Psoas muscle (tissue), 7 donors: ENCODE measurements at regions not wholly inside any gene's neighbourhood (a gene's known extent, or its start where the extent isn't known, plus 50 kb on each side); places are given as distances from the start of the nearest gene placed in this dataset.

Source experiments
- ATAC-seq, 4 donors: fragments of 200-7000 bp; cut with Tn5 transposase; one replicate each; pipeline ENCODE4 v1.9.1; 2020; ENCODE audit warnings: moderate library complexity in 3 of 4, mild to moderate bottlenecking in 2 of 4
- DNase-seq, 2 donors: peaks; one replicate each; pipeline ENCODE4 v3.0.0-alpha.2; 2020
- H3K27ac ChIP-seq: fragments of 200-600 bp; one replicate; pipeline ENCODE4 v1.8.0; 2022
- H3K27me3 ChIP-seq, 3 donors: fragments of 200-600 bp in 1 of 3; one replicate each; pipeline versions ENCODE4 v1.6.1 to v1.8.0; 2013 to 2022; ENCODE audit warnings: low read length in 2 of 3, mild to moderate bottlenecking in 2 of 3, moderate library complexity in 1 of 3; ENCODE audit not compliant: insufficient read depth in 3 of 3
- H3K36me3 ChIP-seq, 2 donors: fragments of 200-600 bp in 1 of 2; one replicate each; pipeline versions ENCODE4 v1.6.1 to v1.8.0; 2013 to 2022; ENCODE audit warnings: low read depth in 1 of 2, mild to moderate bottlenecking in 1 of 2, moderate library complexity in 1 of 2; ENCODE audit not compliant: insufficient read depth in 1 of 2
- H3K4me1 ChIP-seq: fragments of 200-600 bp; one replicate; pipeline ENCODE4 v1.8.0; 2022
- H3K4me3 ChIP-seq: fragments of 200-600 bp; one replicate; pipeline ENCODE4 v1.8.0; 2022; ENCODE audit warnings: mild to moderate bottlenecking
- H3K9me3 ChIP-seq: fragments of 200-600 bp; one replicate; pipeline ENCODE4 v1.8.0; 2022
- CTCF ChIP-seq: fragments of 200-600 bp; IDR thresholded peaks from one replicate; pipeline ENCODE4 v1.8.0; 2022; ENCODE audit warnings: antibody characterized with exemption
- WGBS, 3 donors: extraction: QIAGEN DNeasy Blood & Tissue Kit; methylation state at CpG; one replicate each; pipeline versions ENCODE4 v1.1.6 to v1.1.7; 2013; 5-methylcytosine and 5-hydroxymethylcytosine counted together
- intact Hi-C, 2 donors: fragments of 100-400 bp; cut with DNase I; formaldehyde crosslinking; loops; one replicate each; pipeline versions ENCODE4 v1.11.0 to v1.14.2; 2022
- donor health status: healthy with polysubstance abuse.
- donor health status: DM: no; HTN: no; CAD: no; lungs with moderate emphysema.
- donor health status: Bipolar disorder and iron deficiency.
- donor health status: healthy.
- donor health status: DM: yes; HTN: yes; CAD: no.
- donor health status: DM: no; HTN: no; CAD: no.
- donor health status: DM: yes; HTN: yes; CAD: no.

DNA sequence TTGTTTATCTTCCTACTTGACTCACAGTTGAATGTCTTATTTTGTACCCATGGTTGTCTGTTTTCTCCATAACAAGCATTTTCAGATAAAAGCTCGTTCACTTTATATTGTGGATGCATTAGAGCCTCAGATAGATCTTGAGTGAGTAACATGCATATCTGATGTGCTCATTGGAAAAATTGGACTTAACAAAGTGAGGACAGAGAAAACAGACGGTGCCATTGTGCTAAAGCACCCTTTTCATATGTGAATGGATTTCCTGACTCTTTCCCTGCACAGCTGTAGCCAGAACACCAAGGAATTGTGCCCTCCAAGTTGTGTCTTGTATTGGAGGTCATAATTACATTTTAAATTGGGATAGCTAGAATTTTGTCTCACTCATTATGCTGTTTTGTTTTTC is 325.8 kb upstream of the MEF2C start:
- Histone ChIP-seq H3K4me3 (no peak overlapping the region), H3K4me1 (peaks cover 13% of the 10 kb centered on the region), H3K9me3 (no peaks in the 10 kb centered on the region), H3K27ac (no peak overlapping the region), H3K27me3 (no peaks in the 10 kb centered on the region), H3K36me3 (no peaks in the 10 kb centered on the region)
- intact Hi-C loops: no loop called here
- no peak for TF ChIP-seq CTCF
- WGBS, 3 donors: 57 to 73% (median 72%) methylated on average over 2 of the region's 2 CpGs
- no peak for ATAC-seq
- DNase-seq: no peak

DNA sequence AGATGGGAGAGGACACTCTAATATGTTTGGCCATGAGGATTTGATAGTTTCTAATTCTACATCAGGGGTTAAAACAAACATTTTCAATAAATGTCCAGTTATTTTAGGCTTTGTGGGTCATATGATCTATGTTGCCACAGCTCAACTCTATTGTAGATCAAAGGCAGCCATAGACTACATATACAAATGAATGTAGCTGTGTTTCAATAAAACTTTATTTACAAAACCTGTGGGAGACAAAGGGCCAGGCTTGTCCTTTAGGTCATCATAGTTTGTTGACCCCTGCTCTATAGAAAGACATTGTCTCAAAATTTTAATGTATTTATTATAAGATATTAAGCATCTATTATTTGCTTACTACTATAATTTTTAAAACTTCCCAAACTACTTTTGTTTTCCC is 325.4 kb upstream of the MEF2C start:
- H3K27me3 ChIP-seq: no peaks in the 10 kb centered on the region
- no peaks in the 10 kb centered on the region for H3K36me3 ChIP-seq
- no peak overlapping the region for H3K27ac ChIP-seq
- no peaks in the 10 kb centered on the region for H3K9me3 ChIP-seq
- DNase-seq: no peak
- intact Hi-C loops: no loop called here
- H3K4me3 ChIP-seq: no peak overlapping the region
- H3K4me1 ChIP-seq: peaks cover 9% of the 10 kb centered on the region
- no peak for TF ChIP-seq CTCF
- no peak for ATAC-seq

DNA sequence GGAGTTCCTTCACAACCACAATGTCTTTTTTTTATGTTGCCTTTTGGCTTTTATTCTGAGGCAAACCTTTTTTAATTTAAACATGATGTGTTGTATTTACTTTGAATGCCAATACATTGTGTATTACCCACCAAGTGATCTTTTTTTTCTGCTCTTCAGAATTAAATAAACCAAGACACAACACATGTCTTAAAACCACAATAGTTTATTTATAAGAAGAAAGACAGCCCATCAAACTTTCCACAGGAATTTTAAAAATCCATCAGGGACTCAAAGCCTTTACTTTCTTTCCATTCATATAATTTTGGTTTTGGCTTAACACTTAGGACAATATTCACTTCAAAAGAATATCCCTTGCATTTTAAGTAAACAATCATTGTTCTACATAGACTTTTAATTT is 321.8 kb upstream of the MEF2C start:
- no peak overlapping the region for H3K27ac ChIP-seq
- H3K36me3 ChIP-seq: no peaks in the 10 kb centered on the region
- peaks cover 4% of the 10 kb centered on the region for H3K9me3 ChIP-seq
- DNase-seq (no peak), ATAC-seq (no peak)
- no peaks in the 10 kb centered on the region for H3K4me1 ChIP-seq
- no peaks in the 10 kb centered on the region for H3K27me3 ChIP-seq
- no peak for TF ChIP-seq CTCF
- intact Hi-C loops: no loop called here
- H3K4me3 ChIP-seq: no peak overlapping the region

DNA sequence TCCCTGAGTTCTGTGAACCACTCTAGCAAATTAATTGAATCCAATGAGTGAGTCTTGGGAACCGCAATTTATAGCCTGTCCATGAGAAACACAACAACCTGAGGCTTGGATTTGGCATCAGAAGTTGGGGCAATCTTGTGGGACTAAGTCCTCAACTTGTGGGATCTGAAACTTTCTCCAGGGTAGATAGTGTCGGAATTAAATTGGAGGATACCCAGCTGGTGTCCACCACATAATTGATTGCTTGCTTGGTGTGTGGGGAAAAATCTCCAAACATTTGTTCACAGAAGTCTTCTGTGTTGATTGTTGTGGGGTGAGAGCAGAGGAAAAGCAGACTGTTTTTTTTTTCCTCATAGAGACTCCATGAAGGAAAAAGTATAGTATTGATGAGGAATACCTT is 320.6 kb upstream of the MEF2C start:
- H3K4me1 ChIP-seq: no peaks in the 10 kb centered on the region
- H3K27ac ChIP-seq: no peak overlapping the region
- DNase-seq (no peak), ATAC-seq (no peak)
- no peak for TF ChIP-seq CTCF
- H3K36me3 ChIP-seq: no peaks in the 10 kb centered on the region
- H3K4me3 ChIP-seq: no peak overlapping the region
- H3K9me3 ChIP-seq: peaks cover 15% of the 10 kb centered on the region
- H3K27me3 ChIP-seq: no peaks in the 10 kb centered on the region
- intact Hi-C loops: no loop called here
- WGBS, 3 donors: 79 to 91% (median 83%) methylated on average over 2 of the region's 2 CpGs

DNA sequence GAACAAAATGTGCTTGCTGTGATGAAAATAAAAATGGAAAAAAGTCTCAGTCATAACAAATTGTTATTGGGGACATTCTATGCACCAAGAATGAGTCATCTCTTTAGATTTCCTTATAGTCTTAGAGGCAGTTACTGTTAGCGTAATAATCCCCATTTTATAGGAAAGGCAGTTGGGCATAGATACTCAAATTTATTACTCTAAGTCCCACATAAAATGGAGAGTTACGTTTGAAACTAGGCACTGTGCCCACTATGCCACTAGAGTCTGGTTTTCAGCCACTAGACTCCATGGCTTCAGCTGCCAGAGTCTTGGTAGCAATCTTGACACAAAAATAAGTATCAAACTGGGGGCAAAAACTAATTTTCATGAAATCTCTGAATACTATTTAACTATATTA is 317.9 kb upstream of the MEF2C start:
- H3K27me3 ChIP-seq: no peaks in the 10 kb centered on the region
- TF ChIP-seq CTCF: no peak
- no peaks in the 10 kb centered on the region for H3K36me3 ChIP-seq
- no peaks in the 10 kb centered on the region for H3K4me1 ChIP-seq
- intact Hi-C loops: no loop called here
- DNase-seq (no peak), ATAC-seq (no peak)
- WGBS, 3 donors: 63 to 84% (median 71%) methylated on average over 2 of the region's 2 CpGs
- H3K27ac ChIP-seq: no peak overlapping the region
- peaks cover 21% of the 10 kb centered on the region for H3K9me3 ChIP-seq
- no peak overlapping the region for H3K4me3 ChIP-seq
